Omental fat pad (tissue), 3 donors: ENCODE measurements at regions not wholly inside any gene's neighbourhood (a gene's known extent, or its start where the extent isn't known, plus 50 kb on each side); places are given as distances from the start of the nearest gene placed in this dataset.

Experiments used
- ATAC-seq: fragments of 150-250 bp; one replicate; pipeline ENCODE4 v1.9.1; 2016; ENCODE audit warnings: mild to moderate bottlenecking, moderate library complexity; ENCODE audit not compliant: low FRiP score
- DNase-seq: peaks from one replicate; pipeline ENCODE4 v3.0.0-alpha.2; 2019; ENCODE audit warnings: low spot score
- TF ChIP-seq, protein P1 (sequence below), 3 donors: fragments of 450-650 bp; IDR thresholded peaks; one replicate each; pipeline ENCODE4 v1.5.1; 2016 to 2017; ENCODE audit warnings: antibody characterized with exemption in 3 of 3, mild to moderate bottlenecking in 3 of 3, moderate library complexity in 2 of 3

GRCh38 chr4:125104616-125105015 is 210.1 kb upstream of the FAT4 start:
- TF ChIP-seq, protein P1, sequence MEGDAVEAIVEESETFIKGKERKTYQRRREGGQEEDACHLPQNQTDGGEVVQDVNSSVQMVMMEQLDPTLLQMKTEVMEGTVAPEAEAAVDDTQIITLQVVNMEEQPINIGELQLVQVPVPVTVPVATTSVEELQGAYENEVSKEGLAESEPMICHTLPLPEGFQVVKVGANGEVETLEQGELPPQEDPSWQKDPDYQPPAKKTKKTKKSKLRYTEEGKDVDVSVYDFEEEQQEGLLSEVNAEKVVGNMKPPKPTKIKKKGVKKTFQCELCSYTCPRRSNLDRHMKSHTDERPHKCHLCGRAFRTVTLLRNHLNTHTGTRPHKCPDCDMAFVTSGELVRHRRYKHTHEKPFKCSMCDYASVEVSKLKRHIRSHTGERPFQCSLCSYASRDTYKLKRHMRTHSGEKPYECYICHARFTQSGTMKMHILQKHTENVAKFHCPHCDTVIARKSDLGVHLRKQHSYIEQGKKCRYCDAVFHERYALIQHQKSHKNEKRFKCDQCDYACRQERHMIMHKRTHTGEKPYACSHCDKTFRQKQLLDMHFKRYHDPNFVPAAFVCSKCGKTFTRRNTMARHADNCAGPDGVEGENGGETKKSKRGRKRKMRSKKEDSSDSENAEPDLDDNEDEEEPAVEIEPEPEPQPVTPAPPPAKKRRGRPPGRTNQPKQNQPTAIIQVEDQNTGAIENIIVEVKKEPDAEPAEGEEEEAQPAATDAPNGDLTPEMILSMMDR (IDR thresholded peaks at IDR 0.05) = no peak
- ATAC-seq = no peak
- DNase-seq = no peak

DNA sequence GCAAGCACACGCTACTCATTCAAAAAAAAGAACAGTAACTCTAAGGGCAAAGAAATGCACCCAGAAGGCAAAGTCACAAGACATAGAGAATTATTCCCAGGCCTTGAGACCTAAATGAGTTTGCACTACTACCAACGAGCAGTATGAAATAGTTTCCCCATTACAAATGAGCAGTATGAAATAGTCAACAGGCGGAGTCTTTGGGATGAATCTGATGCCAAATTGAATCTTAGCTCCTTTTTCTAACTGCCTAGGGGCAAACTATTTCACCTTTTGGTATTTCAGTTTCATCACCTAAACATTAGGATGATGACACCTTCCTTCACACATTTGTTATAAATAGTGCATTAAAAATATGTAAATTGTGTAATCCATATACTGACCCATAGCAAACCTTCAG is 213.0 kb upstream of the FAT4 start:
- no peak for ATAC-seq
- TF ChIP-seq, protein P1 (IDR thresholded peaks at IDR 0.05) = no peak
- no peak for DNase-seq

- no peak for ATAC-seq
- TF ChIP-seq, protein P1 (IDR thresholded peaks at IDR 0.05) = no peak
- no peak for DNase-seq
Measured at GRCh38 chr4:125097729-125098128, 217.0 kb upstream of the FAT4 start.

- DNase-seq = no peak
- TF ChIP-seq, protein P1 (IDR thresholded peaks at IDR 0.05) = no peak
- no peak for ATAC-seq
Measured at GRCh38 chr4:125096662-125097061, 218.1 kb upstream of the FAT4 start.

GRCh38 chr4:125091541-125091940 is 223.2 kb upstream of the FAT4 start:
- ATAC-seq (no peak), DNase-seq (no peak)
- TF ChIP-seq, protein P1 (IDR thresholded peaks at IDR 0.05) = no peak

DNA sequence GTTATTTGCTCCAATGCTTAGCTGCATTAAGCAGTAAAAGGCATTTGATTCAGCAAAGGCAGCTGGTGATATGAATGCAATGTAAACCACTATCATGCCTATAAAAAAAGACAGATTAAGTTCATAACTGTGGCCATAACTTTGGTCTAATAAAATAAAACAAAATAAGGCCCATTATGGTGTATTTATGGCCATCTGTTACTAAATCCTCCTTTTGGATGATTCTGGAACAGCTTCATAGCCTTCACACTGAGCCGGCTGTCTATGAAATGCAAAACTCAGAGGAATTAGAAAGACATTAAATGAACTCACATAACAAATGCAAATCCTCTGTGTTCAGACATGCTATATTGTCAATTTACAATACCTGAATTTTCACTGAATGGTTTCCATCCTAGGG is 223.7 kb upstream of the FAT4 start:
- ATAC-seq (no peak), DNase-seq (no peak)
- TF ChIP-seq, protein P1 (IDR thresholded peaks at IDR 0.05) = no peak

DNA sequence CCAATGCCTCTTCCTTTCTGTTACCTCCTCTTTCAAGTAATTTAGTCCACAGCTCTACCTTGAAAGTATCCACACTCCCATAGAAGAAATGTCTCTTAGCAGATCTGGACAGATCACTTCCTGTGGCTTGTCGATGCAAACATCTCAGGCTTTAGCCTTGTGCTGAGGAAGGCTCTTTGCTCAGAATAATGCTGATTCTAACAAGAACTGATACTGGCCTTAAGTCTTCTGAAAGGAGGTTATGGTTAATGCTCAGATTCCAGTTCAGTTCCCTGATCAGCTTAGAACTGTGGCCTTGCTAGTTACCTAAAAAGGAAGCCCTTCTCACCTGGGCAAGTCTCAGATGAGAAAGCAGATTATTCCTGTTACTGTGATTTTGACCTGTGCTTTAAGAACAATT is 230.1 kb upstream of the FAT4 start:
- ATAC-seq = no peak
- no peak for DNase-seq
- TF ChIP-seq, protein P1 (IDR thresholded peaks at IDR 0.05) = no peak
